Psoas muscle (tissue), 7 donors: ENCODE measurements at regions not wholly inside any gene's neighbourhood (a gene's known extent, or its start where the extent isn't known, plus 50 kb on each side); places are given as distances from the start of the nearest gene placed in this dataset.

ENCODE experiments used
- ATAC-seq, 4 donors: fragments of 200-7000 bp; cut with Tn5 transposase; one replicate each; pipeline ENCODE4 v1.9.1; 2020; ENCODE audit warnings: moderate library complexity in 3 of 4, mild to moderate bottlenecking in 2 of 4
- DNase-seq, 2 donors: peaks; one replicate each; pipeline ENCODE4 v3.0.0-alpha.2; 2020
- H3K27ac ChIP-seq: fragments of 200-600 bp; one replicate; pipeline ENCODE4 v1.8.0; 2022
- H3K27me3 ChIP-seq, 3 donors: fragments of 200-600 bp in 1 of 3; one replicate each; pipeline versions ENCODE4 v1.6.1 to v1.8.0; 2013 to 2022; ENCODE audit warnings: low read length in 2 of 3, mild to moderate bottlenecking in 2 of 3, moderate library complexity in 1 of 3; ENCODE audit not compliant: insufficient read depth in 3 of 3
- H3K36me3 ChIP-seq, 2 donors: fragments of 200-600 bp in 1 of 2; one replicate each; pipeline versions ENCODE4 v1.6.1 to v1.8.0; 2013 to 2022; ENCODE audit warnings: low read depth in 1 of 2, mild to moderate bottlenecking in 1 of 2, moderate library complexity in 1 of 2; ENCODE audit not compliant: insufficient read depth in 1 of 2
- H3K4me1 ChIP-seq: fragments of 200-600 bp; one replicate; pipeline ENCODE4 v1.8.0; 2022
- H3K4me3 ChIP-seq: fragments of 200-600 bp; one replicate; pipeline ENCODE4 v1.8.0; 2022; ENCODE audit warnings: mild to moderate bottlenecking
- H3K9me3 ChIP-seq: fragments of 200-600 bp; one replicate; pipeline ENCODE4 v1.8.0; 2022
- WGBS, 3 donors: extraction: QIAGEN DNeasy Blood & Tissue Kit; methylation state at CpG; one replicate each; pipeline versions ENCODE4 v1.1.6 to v1.1.7; 2013; 5-methylcytosine and 5-hydroxymethylcytosine counted together
- intact Hi-C, 2 donors: fragments of 100-400 bp; cut with DNase I; formaldehyde crosslinking; loops; one replicate each; pipeline versions ENCODE4 v1.11.0 to v1.14.2; 2022
- TF ChIP-seq, protein P1 (sequence below): fragments of 200-600 bp; IDR thresholded peaks from one replicate; pipeline ENCODE4 v1.8.0; 2022; ENCODE audit warnings: antibody characterized with exemption
- donor health status: healthy with polysubstance abuse.
- donor health status: DM: no; HTN: no; CAD: no; lungs with moderate emphysema.
- donor health status: Bipolar disorder and iron deficiency.
- donor health status: healthy.
- donor health status: DM: yes; HTN: yes; CAD: no.
- donor health status: DM: no; HTN: no; CAD: no.
- donor health status: DM: yes; HTN: yes; CAD: no.

DNA sequence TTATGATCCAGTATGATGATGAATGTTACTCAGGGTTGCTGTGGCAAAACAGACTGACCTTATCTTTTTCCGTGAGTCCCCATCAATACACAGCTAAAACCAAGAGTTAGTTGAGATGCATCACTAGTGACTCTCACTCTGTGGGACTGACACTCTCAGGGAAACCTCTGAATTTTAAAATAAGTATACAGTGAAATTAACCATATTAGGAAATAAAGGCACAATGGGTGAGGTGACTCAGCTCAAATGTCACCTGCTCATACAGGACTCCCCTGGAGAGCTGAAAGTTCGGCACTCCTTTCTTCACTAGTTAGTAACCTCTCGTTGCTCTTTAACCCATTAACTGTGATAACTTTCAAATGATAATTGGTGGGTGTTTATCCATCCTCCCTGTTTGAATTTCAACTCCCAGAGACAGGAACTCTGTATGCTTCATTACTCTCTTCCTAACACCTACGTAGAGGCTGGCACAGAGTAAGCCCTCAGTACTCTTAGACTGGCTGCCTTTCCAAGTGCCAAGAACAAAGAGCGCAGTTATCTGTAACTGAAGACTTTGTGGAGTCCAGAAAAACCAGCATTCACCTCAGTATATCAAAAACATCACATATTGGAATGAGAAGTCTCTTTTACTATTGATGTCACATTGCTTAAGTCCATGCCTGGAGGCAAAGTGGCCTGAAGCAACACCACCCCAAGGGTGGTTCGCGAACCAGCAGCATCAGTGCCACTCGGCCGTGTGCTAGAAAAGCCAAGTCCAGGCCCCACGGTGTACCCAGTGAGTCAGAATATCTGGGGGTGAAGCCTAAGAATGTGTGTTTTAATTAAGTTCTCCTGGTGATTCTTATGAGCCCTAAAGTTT is 91.1 kb downstream of the NIBAN1 start:
- no peaks in the 10 kb centered on the region for H3K9me3 ChIP-seq
- peak overlapping the region; percentile 56 for H3K27ac ChIP-seq
- H3K4me3 ChIP-seq = no peak overlapping the region
- no peak for DNase-seq
- no peaks in the 10 kb centered on the region for H3K27me3 ChIP-seq
- intact Hi-C loops = no loop called here
- WGBS, 3 donors = 71 to 82% (median 74%) methylated on average over 10 of the region's 10 CpGs
- ATAC-seq = no peak
- H3K4me1 ChIP-seq = peaks cover 38% of the 10 kb centered on the region
- H3K36me3 ChIP-seq = peaks cover 0 to 23% of the 10 kb centered on the region in 2 donors
- TF ChIP-seq, protein P1, sequence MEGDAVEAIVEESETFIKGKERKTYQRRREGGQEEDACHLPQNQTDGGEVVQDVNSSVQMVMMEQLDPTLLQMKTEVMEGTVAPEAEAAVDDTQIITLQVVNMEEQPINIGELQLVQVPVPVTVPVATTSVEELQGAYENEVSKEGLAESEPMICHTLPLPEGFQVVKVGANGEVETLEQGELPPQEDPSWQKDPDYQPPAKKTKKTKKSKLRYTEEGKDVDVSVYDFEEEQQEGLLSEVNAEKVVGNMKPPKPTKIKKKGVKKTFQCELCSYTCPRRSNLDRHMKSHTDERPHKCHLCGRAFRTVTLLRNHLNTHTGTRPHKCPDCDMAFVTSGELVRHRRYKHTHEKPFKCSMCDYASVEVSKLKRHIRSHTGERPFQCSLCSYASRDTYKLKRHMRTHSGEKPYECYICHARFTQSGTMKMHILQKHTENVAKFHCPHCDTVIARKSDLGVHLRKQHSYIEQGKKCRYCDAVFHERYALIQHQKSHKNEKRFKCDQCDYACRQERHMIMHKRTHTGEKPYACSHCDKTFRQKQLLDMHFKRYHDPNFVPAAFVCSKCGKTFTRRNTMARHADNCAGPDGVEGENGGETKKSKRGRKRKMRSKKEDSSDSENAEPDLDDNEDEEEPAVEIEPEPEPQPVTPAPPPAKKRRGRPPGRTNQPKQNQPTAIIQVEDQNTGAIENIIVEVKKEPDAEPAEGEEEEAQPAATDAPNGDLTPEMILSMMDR = no peak

DNA sequence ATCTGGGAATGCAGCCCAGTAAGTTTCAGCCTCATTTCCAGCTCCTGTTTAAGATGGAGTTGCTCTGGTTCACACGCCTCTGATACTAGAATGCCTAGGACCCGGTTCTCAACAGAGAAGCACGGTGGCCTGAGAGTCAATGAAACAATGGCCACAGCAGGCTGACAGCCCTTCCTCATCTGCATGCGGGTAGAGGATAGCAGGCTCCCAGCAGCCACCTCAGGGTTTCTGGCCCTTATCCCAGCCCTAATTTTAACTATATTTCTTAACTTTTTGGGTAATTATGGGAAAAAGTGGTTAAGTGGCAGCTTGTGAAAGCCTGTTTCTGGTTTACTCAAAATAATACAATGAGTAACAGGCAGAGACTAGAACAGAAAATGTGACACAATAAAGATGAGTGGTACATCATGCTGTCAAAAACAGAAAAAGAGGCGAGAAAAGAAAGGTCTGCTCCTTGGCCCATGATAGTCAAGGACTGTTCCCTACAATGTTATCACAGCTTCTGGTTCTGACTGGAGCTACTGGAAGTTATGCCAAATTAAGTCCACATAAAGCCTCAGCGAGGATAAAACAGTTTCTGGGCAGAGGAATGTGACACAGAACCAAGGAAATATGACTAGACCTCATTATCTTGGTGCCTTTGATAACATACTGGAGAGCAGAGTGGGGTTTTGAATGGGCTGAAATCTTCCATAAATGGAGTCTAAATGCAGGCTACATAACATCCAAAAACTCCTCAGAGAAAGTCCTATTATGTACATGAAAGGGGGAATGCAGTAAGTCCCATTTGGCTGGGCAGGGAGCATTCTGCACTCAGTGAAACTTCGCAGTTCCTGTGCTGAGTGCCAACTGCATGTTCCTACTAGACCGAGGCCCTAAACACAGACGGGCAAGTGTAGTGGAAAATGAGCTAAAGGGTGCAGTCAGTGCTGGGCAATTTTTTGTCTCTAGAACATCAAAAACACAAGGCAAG is 92.1 kb downstream of the NIBAN1 start:
- DNase-seq = no peak
- no peak overlapping the region for H3K4me3 ChIP-seq
- H3K36me3 ChIP-seq = peaks cover 0 to 23% of the 10 kb centered on the region in 2 donors
- ATAC-seq = peak in 2 of 4 donors; percentile 33 to 38
- 63 to 69% (median 64%) methylated on average over 9 of the region's 9 CpGs for WGBS, 3 donors
- H3K27ac ChIP-seq = peak overlapping the region; percentile 56
- intact Hi-C loops = no loop called here
- peaks cover 43% of the 10 kb centered on the region for H3K4me1 ChIP-seq
- TF ChIP-seq, protein P1 = no peak
- H3K9me3 ChIP-seq = no peaks in the 10 kb centered on the region
- no peaks in the 10 kb centered on the region for H3K27me3 ChIP-seq

DNA sequence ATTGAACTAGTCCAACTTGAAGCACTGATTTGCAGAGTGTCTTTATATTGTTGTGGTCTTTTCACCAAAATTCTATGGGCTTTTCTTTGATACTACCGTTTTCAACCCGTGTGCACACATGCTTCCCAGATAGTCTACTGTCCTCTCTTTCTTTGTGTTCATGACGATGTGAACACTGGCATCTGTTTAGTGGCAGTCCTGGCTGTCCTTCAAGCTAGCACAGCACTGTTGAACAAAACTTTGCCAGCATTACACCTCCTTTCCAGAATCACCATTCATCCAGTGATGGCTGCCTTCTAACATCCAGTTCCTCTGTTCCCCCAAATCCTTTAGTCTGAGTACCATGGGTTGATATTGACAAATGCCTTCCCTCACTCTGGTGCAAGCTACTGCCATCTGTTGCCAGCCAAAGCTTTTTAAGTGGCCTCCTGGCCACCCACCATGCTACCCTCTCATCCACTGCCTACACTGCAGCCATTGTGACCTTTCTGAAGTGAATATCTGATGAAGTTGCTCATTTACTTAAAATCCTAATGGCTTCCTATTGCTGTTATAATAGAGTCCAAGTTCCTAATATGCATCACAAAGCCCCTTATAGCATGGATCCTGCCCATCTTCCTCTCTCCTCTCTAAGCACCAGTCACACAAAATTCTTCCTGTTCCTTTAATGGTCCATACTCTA is 94.3 kb downstream of the NIBAN1 start:
- H3K9me3 ChIP-seq = no peaks in the 10 kb centered on the region
- ATAC-seq (no peak), DNase-seq (no peak)
- intact Hi-C loops = no loop called here
- TF ChIP-seq, protein P1 = no peak
- no peaks in the 10 kb centered on the region for H3K27me3 ChIP-seq
- H3K4me1 ChIP-seq = peaks cover 43% of the 10 kb centered on the region
- peak overlapping the region; percentile 33 for H3K27ac ChIP-seq
- H3K36me3 ChIP-seq = peaks cover 0 to 23% of the 10 kb centered on the region in 2 donors
- 61 to 78% (median 67%) methylated on average over 3 of the region's 3 CpGs for WGBS, 3 donors
- H3K4me3 ChIP-seq = no peak overlapping the region

DNA sequence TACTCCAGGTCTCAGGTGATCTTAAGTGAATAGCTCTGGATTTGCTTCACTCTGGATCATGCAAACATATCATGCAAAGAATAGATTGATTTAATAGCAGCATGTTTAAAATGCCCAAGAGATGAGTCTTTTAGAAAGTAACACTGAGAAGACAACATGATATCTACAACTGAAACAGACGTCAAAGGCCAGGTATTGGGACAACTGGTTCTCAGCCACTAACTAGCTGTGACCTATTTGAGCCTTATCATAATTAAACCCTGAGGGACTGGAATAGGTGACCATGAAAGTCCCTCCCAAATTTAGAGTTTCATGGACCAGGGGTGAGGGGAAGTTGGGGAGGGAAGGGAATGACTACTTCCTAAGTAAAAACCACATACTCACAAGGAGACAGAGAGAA is 95.7 kb downstream of the NIBAN1 start:
- TF ChIP-seq, protein P1 = no peak
- Histone ChIP-seq H3K9me3 (no peaks in the 10 kb centered on the region), H3K36me3 (peaks cover 0 to 11% of the 10 kb centered on the region in 2 donors), H3K27me3 (no peaks in the 10 kb centered on the region), H3K4me1 (peaks cover 42% of the 10 kb centered on the region), H3K4me3 (no peak overlapping the region), H3K27ac (peak overlapping the region; percentile 50)
- WGBS, 3 donors = 29 to 53% (median 31%) methylated on average over 1 of the region's 1 CpG
- intact Hi-C loops = no loop called here
- DNase-seq (no peak), ATAC-seq (peak; percentile 64 to 80 (median 78))
